ELF-1 (cell line): ENCODE measurements at regions not wholly inside any gene's neighbourhood (a gene's known extent, or its start where the extent isn't known, plus 50 kb on each side); places are given as distances from the start of the nearest gene placed in this dataset.

Experiments
- DNase-seq: peaks from one replicate; pipeline ENCODE4 v3.0.0-alpha.2; 2016; ENCODE audit warnings: low read depth, low spot score

DNA sequence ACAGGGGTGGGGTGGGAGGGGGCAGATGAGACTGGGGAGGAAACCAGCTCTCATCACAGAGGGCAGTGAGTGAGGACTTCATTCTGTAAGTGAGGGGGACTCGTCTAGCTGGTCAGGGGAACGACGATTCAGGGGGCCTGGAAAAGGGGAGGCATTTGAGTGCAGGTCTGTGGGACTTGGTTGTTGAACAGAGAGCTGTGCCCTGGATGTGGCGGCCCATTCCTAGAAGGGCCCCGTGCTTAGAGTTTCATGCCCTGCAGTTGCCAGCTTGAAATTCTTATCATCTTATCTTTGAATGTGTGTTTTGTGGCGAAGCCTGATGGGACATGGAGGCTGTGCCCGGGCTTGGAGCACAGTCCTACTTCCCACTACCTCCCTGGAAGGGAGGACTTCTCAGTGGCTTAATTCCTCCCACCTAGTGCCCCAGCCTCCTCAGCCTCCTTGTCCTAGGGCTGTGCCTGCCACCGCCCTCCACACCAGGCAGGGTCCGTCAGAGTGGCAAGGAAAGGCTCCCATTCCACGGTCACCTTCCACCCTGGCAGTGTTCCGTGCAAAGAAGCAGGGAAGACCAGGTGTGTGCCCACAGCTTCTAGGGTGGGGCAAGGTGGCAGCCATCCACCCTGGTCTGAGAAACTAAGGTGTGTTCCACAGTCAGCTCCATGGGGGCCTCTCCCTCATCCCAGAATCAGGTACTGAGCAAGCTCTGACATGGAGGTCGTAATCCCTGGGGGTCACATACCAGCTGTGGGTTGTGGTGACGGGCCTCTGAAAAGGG lies 59.7 kb upstream of the LMO1 start:
- no peak for DNase-seq

DNA sequence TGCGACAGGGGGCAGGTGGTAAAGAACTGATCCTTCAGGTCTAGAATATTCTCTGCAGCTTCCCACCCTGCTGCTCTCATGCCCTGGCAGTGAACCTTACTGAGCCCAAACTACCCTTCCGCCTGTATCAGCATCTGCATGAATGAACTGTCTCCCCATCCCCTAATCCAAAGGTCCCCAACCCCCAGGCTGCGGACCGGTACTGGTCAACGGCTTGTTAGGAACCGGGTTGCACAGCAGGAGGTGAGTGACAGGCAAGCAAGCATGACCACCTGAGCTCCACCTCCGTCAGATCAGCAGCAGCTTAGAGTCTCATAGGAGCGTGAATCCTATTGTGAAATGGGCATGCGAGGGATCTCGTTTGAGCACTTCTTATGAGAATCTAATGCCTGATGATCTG lies 58.2 kb upstream of the LMO1 start:
- DNase-seq = no peak

DNA sequence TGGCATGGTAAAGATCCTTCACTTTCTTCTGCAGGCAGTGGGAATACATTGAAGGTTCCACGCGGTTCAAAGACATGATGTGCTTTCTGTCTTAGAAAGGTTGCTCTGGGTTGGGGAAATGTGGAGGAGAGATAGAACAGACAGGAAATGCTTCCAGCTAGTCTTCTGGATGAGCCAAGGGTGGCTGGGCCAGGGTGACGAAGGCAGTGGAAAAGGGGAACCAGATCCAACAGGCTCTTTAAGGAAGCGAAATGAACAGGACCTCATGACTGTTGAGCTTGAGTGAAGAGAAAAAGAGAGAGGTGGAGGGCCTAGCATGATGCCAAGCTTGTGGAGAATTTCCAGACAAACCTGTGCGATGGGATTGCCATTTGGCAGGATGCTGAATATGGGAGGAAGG lies 56.4 kb upstream of the LMO1 start:
- DNase-seq = no peak

DNA sequence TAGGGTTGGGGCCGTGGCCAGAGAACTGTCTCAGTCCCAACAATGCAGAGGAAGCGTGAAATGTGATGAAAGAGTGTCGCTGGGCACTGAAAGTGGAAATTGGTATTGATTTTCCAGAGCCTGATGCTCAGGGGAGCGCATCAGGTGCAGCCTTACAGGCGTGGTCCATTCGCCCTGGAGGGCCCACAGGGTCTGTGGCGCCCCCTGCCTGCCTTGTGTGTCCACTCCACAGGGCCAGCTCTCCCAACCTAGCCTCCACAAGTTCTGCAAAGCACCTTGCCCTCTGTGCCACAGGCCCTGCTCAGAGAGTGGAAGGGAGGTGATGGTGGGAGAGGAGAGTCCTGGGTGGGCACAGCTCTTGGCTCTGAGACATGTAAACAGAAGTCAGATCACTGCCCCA lies 54.9 kb upstream of the LMO1 start:
- DNase-seq = peak; percentile 69

- DNase-seq = no peak
Measured at GRCh38 chr11:8317159-8317558, 53.5 kb upstream of the LMO1 start.

GRCh38 chr11:8315954-8316353 lies 52.3 kb upstream of the LMO1 start:
- DNase-seq = no peak

- no peak for DNase-seq
Measured at GRCh38 chr11:8315463-8315862, 51.8 kb upstream of the LMO1 start.

DNA sequence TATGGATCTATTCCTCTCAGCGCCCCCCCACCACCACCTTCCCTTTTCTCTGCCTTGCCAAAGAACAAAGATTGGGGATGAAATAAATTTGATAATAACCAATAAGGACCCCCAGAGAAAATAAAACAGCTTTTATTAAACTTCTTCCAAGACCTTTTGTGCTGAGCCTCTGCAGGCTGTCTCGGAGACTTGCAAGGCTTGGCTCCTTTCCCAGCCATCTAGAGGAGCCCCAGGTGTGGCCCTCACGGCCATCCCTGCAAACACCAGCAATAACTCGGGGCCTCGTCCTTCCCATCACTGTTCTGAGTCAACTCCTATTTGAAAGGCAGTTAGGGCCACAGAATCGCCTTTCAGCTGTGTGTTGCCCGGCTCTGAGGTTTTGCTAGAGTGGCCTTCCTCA lies 51.2 kb upstream of the LMO1 start:
- DNase-seq = no peak

GRCh38 chr11:8313504-8314090 lies 49.9 kb upstream of the LMO1 start:
- DNase-seq = no peak
